Hematopoietic multipotent progenitor cell (in vitro differentiated cells): ENCODE measurements at regions not wholly inside any gene's neighbourhood (a gene's known extent, or its start where the extent isn't known, plus 50 kb on each side); places are given as distances from the start of the nearest gene placed in this dataset.

Experiments used
- DNase-seq, 3 donors: peaks; one replicate each; pipeline ENCODE4 v3.0.0-alpha.2; 2011 to 2015; ENCODE audit warnings: low read depth in 2 of 3, low spot score in 2 of 3

GRCh38 chr16:9443864-9444263 is 352.4 kb downstream of the HAPSTR1 start:
- no peak for DNase-seq

GRCh38 chr16:9446471-9447194 is 355.2 kb downstream of the HAPSTR1 start:
- no peak for DNase-seq

- no peak for DNase-seq
Observed at GRCh38 chr16:9447195-9447551, 355.7 kb downstream of the HAPSTR1 start.

- DNase-seq = no peak
Observed at GRCh38 chr16:9447699-9448098, 356.3 kb downstream of the HAPSTR1 start.

GRCh38 chr16:9449597-9449996 is 358.2 kb downstream of the HAPSTR1 start:
- DNase-seq = no peak

GRCh38 chr16:9457215-9457614 is 365.8 kb downstream of the HAPSTR1 start:
- DNase-seq = no peak

GRCh38 chr16:9458816-9459215 is 367.4 kb downstream of the HAPSTR1 start:
- no peak for DNase-seq

GRCh38 chr16:9462984-9463383 is 371.5 kb downstream of the HAPSTR1 start:
- DNase-seq = no peak

GRCh38 chr16:9463461-9463860 is 372.0 kb downstream of the HAPSTR1 start:
- no peak for DNase-seq

GRCh38 chr16:9465161-9465560 is 373.7 kb downstream of the HAPSTR1 start:
- DNase-seq = no peak

GRCh38 chr16:9469512-9469911 is 378.1 kb downstream of the HAPSTR1 start:
- no peak for DNase-seq

GRCh38 chr16:9476744-9477143 is 385.3 kb downstream of the HAPSTR1 start:
- DNase-seq = no peak

- DNase-seq = no peak
Observed at GRCh38 chr16:9479008-9479407, 387.6 kb downstream of the HAPSTR1 start.

GRCh38 chr16:9480503-9480902 is 389.1 kb downstream of the HAPSTR1 start:
- DNase-seq = no peak

- DNase-seq = no peak
Observed at GRCh38 chr16:9481747-9482730, 390.6 kb downstream of the HAPSTR1 start.

GRCh38 chr16:9484426-9484825 is 393.0 kb downstream of the HAPSTR1 start:
- DNase-seq = no peak

GRCh38 chr16:9484881-9485280 is 393.4 kb downstream of the HAPSTR1 start:
- DNase-seq = no peak

- DNase-seq = no peak
Observed at GRCh38 chr16:9489835-9490467, 398.5 kb downstream of the HAPSTR1 start.

GRCh38 chr16:9495824-9496223 is 404.4 kb downstream of the HAPSTR1 start:
- no peak for DNase-seq

GRCh38 chr16:9497750-9498149 is 406.3 kb downstream of the HAPSTR1 start:
- DNase-seq = no peak

- DNase-seq = no peak
Observed at GRCh38 chr16:9499941-9500593, 408.6 kb downstream of the HAPSTR1 start.
